Body of pancreas (tissue), 4 donors: ENCODE measurements at regions not wholly inside any gene's neighbourhood (a gene's known extent, or its start where the extent isn't known, plus 50 kb on each side); places are given as distances from the start of the nearest gene placed in this dataset.

Experiments used
- POLR2A ChIP-seq, 3 donors: fragments of 450-650 bp; IDR thresholded peaks; one replicate each; pipeline ENCODE4 v1.6.1; 2016; ENCODE audit warnings: antibody characterized with exemption in 3 of 3, mild to moderate bottlenecking in 2 of 3
- TF ChIP-seq, protein P1 (sequence below), 7 experiments: fragments of 450-650 bp in 4 of 7; fragments of 200-600 bp in 3 of 7; sonication (generic) in 3 of 7; IDR thresholded peaks; one replicate each; pipeline ENCODE4 v1.5.1; 2016 to 2019; ENCODE audit warnings: antibody characterized with exemption in 7 of 7

DNA sequence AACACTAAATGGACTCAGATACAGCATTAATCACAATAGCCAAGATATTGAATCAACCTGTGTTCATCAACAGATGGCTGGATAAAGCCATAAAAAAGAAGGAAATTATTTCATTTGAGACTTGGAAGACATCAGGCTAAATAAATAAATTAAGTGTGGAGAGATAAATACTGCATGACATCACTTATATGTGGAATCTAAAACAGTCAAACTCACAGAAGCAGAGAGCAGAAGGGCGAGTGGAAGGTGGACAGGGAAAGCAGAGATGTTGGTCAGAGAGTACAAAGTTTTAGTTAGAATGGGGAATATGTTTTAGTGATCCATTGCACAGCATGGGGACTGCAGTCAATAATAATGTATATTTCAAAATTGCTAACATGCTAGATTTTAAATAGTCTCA lies 207.2 kb downstream of the VAPA start:
- no peak for TF ChIP-seq POLR2A (IDR thresholded peaks at IDR 0.05)
- TF ChIP-seq, protein P1, sequence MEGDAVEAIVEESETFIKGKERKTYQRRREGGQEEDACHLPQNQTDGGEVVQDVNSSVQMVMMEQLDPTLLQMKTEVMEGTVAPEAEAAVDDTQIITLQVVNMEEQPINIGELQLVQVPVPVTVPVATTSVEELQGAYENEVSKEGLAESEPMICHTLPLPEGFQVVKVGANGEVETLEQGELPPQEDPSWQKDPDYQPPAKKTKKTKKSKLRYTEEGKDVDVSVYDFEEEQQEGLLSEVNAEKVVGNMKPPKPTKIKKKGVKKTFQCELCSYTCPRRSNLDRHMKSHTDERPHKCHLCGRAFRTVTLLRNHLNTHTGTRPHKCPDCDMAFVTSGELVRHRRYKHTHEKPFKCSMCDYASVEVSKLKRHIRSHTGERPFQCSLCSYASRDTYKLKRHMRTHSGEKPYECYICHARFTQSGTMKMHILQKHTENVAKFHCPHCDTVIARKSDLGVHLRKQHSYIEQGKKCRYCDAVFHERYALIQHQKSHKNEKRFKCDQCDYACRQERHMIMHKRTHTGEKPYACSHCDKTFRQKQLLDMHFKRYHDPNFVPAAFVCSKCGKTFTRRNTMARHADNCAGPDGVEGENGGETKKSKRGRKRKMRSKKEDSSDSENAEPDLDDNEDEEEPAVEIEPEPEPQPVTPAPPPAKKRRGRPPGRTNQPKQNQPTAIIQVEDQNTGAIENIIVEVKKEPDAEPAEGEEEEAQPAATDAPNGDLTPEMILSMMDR (IDR thresholded peaks at IDR 0.05) = no peak
